ENCODE measurements at regions not wholly inside any gene's neighbourhood (a gene's known extent, or its start where the extent isn't known, plus 50 kb on each side); places are given as distances from the start of the nearest gene placed in this dataset.
"Not testable (repeated sequence)": the region's sequence is repeated elsewhere in the genome, so short reads cannot be mapped to it uniquely, and the experiment has no call there.

DNA sequence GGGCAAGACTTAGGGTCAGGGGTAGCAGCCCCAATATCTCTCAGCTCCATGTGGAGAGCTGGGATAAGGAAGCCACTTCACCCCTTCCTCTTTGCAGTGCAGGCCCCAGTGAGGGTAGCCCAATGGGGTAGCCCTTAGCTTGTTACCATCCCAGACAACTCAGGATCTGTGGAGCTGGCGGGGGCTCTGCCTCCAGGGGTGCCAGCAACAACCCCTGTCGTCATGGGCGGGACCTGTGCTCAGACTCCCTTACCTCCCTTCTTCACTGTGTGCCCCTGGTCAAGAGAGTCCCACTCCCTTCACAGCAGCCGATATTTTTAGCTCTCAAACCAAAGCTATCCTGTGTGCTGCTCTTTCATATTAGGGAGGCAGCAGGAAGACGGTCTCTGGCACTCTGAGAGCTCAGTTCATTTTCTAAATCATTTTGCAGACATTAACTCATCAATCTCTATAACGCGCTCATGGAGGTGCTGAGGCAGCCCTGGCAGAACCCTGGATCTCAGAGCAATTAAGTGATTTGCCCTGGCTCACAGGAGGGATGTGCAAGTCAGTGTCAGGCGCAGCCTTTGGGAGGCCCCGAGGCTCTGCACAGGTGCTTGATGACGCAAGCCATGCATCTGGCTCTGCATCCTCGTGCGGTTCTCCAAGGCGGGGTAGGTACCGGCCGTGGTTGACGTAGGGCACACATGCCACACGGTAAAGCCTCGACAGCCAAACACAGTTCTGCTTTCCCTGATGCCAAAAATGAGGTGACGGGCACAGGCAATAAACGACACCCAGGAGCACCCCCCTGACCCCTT lies 357.6 kb downstream of the SHANK2 start:
- DNase-seq (ENCODE audit: low read depth): no peak

GRCh38 chr11:70895366-70895670 lies 357.1 kb downstream of the SHANK2 start:
- no peak for DNase-seq (ENCODE audit: low read depth)

GRCh38 chr11:70897429-70897828 lies 354.9 kb downstream of the SHANK2 start:
- no peak for DNase-seq (ENCODE audit: low read depth)

GRCh38 chr11:70899616-70900015 lies 352.8 kb downstream of the SHANK2 start:
- DNase-seq (ENCODE audit: low read depth): no peak

GRCh38 chr11:70900540-70900939 lies 351.8 kb downstream of the SHANK2 start:
- no peak for DNase-seq (ENCODE audit: low read depth)

DNA sequence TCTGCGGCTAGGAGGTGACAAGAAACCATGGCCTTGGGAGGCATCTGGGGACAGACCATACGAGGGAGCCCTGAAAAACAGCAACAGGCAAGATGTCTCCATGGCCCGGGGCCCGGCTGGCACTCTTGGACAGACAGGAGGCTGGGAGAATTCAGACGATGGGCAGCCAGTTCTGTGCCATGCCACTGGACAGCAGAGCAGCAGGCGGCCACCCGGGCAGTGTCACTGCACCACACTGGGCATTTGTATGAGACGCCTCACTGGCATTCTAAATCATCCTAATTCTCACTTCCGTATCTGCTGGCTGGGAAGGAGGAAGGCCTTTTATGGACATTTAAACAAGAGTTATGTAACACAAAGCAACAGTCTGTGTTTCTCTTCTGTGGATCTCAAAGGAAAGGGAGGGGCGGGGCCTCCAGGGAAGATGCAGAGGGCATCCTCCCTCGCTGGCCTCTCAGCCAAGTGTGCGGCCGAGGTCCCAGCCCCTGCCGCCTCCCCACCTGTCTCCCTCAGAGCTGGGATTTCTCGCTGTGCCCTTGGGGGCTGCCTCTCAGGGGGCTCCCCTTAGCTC lies 350.3 kb downstream of the SHANK2 start:
- DNase-seq (ENCODE audit: low read depth): no peak

- DNase-seq (ENCODE audit: low read depth): not testable (repeated sequence)
Observed at GRCh38 chr11:70903229-70903628, 349.1 kb downstream of the SHANK2 start.

DNA sequence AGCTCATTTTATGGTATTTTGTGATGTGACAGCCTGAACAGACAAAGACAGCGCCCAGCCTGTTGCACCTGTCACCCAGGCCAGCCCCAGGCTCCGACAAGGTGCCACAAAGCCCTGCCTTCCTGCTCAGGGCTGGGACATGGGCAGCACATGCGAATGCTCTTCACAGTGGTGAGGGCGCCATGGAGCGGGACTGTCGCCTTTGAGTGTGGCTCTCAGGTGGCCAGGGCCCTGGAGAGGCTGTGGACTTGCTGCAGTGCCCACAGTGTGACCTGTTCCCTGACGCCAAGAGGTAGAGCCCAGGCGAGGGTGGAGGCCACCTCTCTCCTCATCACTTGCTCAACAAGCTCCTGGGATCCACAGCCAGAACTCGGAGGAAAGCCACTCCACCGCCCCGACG lies 346.3 kb downstream of the SHANK2 start:
- no peak for DNase-seq (ENCODE audit: low read depth)

DNA sequence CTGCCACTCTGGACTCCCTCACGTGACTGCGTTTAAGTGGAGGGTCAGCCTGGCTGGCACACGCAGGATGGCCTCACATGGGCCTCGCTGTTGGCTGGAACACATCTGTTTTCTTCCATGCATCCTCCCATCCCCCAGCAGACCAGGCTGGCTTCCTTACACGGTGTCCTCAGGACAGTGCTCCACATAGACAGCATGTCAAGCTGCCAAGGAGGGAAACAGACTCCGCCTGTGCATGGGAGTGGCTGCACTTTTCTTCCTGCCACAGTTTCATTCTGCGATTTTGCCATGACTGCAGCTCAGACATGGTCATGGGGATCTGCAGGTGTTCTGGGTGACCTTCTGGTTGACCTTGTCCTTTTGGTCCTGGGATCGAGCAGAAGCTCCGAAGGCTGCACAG lies 344.2 kb downstream of the SHANK2 start:
- DNase-seq (ENCODE audit: low read depth): no peak

GRCh38 chr11:70910835-70911234 lies 341.5 kb downstream of the SHANK2 start:
- DNase-seq (ENCODE audit: low read depth): no peak

DNA sequence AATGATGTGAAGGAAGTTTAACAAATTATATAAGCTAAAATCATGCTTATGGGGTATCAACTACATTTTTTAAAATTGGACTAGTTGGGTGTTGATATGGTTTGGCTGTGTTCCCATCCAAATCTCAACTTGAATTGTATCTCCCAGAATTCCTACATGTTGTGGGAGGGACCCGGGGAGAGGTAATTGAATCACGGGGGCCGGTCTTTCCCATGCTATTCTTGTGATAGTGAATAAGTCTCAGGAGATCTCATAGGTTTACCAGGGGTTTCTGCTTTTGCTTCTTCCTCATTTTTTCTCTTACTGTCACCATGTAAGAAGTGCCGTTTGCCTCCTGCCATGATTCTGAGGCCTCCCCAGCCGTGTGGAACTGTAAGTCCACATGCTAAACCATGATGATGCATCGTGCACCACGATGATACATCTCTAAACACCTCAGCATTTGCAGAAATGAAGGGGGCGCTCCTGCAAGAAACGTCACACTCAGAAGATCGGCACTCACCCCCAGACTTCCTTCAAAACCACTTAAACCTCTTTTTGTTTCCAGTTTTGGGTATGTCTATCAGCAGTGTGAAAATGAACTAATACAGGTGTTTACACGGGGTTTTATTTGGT lies 340.0 kb downstream of the SHANK2 start:
- DNase-seq (ENCODE audit: low read depth): no peak

- DNase-seq (ENCODE audit: low read depth): no peak
Observed at GRCh38 chr11:70913715-70914231, 338.6 kb downstream of the SHANK2 start.

DNA sequence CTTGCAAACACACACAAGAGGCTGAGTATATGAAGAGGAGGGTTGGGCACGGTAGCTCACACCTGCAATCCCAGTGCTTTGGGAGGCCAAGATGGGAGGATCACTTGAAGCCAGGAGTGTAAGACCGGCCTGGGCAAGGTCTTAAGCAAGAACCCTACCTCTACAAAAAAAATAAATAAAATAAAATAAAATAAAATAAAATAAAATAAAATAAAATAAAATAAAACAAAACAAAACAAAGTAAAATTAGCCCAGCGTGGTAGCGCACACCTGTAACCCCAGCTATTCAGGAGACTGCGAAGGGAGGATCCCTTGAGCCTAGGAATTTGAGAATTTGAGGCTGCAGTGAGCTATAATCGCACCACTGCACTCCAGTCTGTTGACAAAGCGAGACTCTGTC lies 337.9 kb downstream of the SHANK2 start:
- DNase-seq (ENCODE audit: low read depth): no peak

- DNase-seq (ENCODE audit: low read depth): no peak
Observed at GRCh38 chr11:70915158-70915985, 337.0 kb downstream of the SHANK2 start.

DNA sequence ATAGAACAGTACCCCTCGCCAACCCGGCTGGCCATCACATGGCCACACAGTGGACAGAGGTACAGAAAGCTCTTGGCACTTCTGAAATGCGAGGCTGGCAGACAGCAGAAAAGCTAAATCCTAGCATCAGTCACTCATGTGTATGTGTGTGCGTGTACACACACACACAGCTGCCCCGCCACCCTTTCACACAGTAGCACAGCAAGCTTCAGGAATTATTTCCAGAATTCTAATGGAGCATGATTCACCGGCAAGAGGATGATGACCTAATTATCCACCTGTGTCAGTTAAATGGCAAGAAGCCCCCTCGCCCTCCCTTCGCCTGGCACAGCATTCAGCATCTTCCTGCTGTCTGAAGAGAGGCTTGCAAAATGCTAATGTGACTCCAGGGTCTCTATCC lies 336.0 kb downstream of the SHANK2 start:
- DNase-seq (ENCODE audit: low read depth): no peak

DNA sequence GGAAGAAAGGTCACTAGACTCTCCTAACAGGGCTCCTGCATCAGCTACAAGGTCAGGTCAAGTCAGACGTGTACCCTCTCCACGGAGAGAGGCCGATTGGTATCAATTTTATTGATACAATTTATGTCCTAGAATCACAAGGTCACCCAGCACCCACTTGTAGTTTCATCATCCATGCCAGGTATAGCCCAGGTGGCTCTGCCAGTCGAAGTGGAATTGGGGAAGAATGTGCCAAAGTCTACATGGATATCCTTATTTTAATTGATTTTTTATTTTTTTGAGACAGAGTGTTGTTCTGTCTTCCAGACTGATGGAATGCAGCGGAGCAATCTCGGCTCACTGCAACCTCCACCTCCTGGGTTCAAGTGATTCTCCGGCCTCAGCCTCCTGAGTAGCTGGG lies 334.1 kb downstream of the SHANK2 start:
- DNase-seq (ENCODE audit: low read depth): no peak

GRCh38 chr11:70921804-70922203 lies 330.6 kb downstream of the SHANK2 start:
- DNase-seq (ENCODE audit: low read depth): no peak

DNA sequence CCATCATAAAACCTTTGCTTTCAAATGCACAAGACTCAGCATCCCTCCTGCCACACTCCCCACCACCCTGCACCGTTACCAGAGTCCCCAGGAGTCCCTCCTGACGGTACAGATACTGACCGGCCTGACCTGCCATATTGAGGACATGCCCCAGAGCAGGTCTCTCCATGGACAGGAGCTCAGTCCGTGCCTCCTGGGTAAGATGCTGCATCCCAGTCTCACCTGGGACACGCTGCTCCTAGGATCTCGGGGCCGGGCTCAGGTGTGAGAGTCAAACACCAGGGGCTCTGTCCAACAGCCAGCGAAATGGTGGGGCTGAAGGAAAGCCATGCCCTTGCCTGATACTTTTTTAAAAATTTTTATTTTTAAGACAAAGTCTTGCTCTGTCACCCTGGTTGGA lies 328.3 kb downstream of the SHANK2 start:
- no peak for DNase-seq (ENCODE audit: low read depth)

DNA sequence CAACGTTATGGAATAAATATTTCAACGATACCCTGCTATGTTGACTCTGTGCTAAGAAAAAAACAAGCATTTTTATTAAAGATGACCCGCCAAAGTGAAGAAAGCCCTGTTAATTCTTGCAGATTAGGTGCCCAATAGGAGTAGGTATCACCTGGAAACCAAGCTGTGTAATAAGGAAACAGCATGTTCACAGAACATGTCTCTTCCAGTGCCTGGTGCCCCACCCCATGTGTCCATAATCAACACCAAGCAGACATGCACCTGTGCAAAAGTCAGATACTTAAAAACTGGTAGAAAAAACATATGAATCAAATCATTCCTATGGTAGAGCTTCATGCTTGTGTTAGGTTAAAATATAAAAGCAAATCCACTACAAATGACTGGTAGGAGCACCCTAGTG lies 327.1 kb downstream of the SHANK2 start:
- DNase-seq (ENCODE audit: low read depth): no peak

DNA sequence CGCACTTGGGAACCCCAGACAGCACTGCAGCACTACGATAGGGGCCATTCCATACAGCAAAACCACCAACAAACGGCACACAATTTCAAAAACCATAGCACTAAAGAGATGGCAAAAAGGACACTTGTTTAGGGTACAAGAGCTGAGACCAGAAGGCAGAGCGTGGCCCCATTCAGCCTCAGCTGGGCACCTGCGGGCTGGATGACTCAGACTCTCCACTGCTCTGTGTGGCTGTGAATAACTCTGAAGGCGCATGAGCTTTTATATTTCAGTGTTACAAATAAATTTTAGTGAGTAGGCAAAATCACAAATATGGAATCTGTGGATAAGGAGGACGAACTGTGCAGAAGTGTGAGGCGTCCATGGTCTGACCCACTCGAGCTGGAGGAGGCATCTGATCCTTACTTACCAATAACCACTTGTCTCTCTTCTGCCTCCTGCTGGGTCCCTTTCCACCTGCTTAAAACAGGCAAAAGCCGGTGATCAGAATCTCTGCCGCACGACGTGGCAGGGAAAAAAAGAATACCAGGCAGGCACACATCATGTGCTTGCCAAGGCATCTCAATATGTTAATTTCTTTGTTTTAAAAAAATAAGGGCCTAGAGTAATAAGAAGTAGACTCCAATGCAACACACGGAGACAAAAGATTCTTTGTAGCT lies 325.7 kb downstream of the SHANK2 start:
- DNase-seq (ENCODE audit: low read depth): no peak

- no peak for DNase-seq (ENCODE audit: low read depth)
Observed at GRCh38 chr11:70928854-70929598, 323.4 kb downstream of the SHANK2 start.

All from activated T-cell treated with anti-CD3 and anti-CD28 coated beads for 1 hour (primary cell).